PFSK-1 (cell line): ENCODE measurements at regions not wholly inside any gene's neighbourhood (a gene's known extent, or its start where the extent isn't known, plus 50 kb on each side); places are given as distances from the start of the nearest gene placed in this dataset.

Experiments
- FOXP2 ChIP-seq: optimal IDR thresholded peaks from 2 replicates; pipeline ENCODE3; 2011; ENCODE audit warnings: borderline replicate concordance, control low read depth, inconsistent platforms; ENCODE audit not compliant: insufficient read depth; ENCODE audit errors: extremely low read length, extremely low read depth
- POLR2AphosphoS5 ChIP-seq: IDR thresholded peaks from 2 replicates; pipeline ENCODE4 v1.6.1; 2012; ENCODE audit warnings: low read depth, mild to moderate bottlenecking, control low read depth, low read length, moderate library complexity
- REST ChIP-seq, 2 experiments: IDR thresholded peaks; 2 replicates each; pipeline versions ENCODE4 v1.6.1 to v1.8.0; 2011 to 2012; ENCODE audit warnings: low read depth in 2 of 2, low read length in 2 of 2, control low read depth in 1 of 2, inconsistent platforms in 1 of 2, mild to moderate bottlenecking in 1 of 2, moderate library complexity in 1 of 2; ENCODE audit not compliant: insufficient read depth in 1 of 2
- SIN3A ChIP-seq: IDR thresholded peaks from 2 replicates; pipeline ENCODE4 v1.6.1; 2012; ENCODE audit warnings: mild to moderate bottlenecking, low read length, moderate library complexity, borderline replicate concordance; ENCODE audit not compliant: insufficient read depth
- TAF1 ChIP-seq: IDR thresholded peaks from 2 replicates; pipeline ENCODE4 v1.6.1; 2012; ENCODE audit warnings: low read length, control low read depth, borderline replicate concordance; ENCODE audit not compliant: insufficient read depth

DNA sequence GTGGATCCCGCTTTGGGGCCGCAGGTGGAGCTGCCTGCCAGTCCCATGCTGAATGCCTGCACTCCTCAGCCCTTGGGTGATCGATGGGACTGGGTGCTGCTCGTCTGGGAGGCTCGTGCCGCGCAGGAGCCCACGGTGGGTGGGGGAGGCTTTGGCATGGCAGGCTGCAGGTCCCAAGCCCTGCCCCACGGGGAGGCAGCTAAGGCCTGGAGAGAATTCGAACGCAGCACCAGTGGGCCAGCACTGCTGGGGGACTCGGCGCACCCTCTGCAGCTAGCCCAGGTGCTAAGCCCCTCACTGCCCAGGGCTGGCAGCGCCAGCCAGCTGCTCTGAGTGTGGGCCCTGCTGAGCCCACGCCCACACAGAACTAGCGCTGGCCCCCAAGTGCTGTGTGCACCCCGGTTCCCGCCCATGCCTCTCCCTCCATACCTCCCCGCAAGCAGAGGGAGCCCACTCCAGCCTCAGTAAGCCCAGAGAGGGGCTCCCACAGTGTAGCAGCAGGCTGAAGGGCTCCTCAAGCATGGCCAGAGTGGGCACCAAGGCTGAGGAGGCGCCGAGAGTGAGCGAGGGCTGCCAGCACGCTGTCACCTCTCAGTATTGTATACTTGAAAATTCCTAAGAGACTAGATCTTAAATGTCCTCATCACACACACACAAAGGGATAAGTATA is 1654.2 kb upstream of the SLC39A10 start:
- TF ChIP-seq SIN3A, result no peak
- no peak for TF ChIP-seq FOXP2
- no peak for TF ChIP-seq TAF1
- TF ChIP-seq REST (IDR thresholded peaks at IDR 0.05; ENCODE audit: insufficient read depth in 1 of 2, low read depth in 2 of 2, low read length in 2 of 2), result no peak
- TF ChIP-seq POLR2AphosphoS5, result no peak

DNA sequence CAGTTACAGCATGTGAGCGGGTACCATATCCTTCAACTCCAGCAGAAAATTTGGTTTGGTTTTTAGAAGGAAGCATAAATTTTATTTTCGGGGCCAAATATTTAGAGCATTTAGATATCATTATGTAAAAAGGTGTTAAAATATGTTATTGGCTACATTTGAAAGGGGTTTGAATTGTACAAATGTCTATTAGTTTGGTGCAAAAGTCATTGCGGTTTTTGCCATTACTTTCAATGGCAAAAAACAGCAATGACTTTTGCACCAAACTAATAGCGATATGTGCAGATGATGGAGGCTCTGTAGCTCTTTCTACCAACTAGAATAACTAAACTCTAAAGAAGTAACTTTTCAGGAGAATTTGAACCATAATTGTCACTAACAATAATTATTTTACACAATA is 1666.2 kb upstream of the SLC39A10 start:
- TF ChIP-seq REST (IDR thresholded peaks at IDR 0.05; ENCODE audit: insufficient read depth in 1 of 2, low read depth in 2 of 2, low read length in 2 of 2) (no peak), POLR2AphosphoS5 (no peak)

DNA sequence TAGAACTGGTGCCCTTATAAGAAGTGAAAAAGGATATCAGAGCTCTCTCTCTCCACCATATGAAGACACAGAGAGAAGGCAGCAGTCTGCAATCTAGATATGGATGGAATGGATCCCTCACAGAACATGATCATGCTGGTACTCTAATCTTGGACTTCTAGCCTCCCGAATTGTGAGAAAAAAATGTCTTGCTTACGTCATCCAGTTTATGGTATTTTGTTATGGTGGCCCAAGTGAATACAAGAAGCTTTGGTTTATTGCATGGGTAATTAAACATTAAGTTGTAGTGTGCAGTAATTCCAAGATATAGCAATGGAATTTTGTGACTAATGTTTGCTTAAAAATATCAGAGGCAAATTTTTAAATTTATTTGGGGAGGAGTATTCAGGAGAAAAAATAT is 1667.4 kb upstream of the SLC39A10 start:
- TF ChIP-seq REST (IDR thresholded peaks at IDR 0.05; ENCODE audit: insufficient read depth in 1 of 2, low read depth in 2 of 2, low read length in 2 of 2) (no peak), SIN3A (no peak), POLR2AphosphoS5 (no peak), FOXP2 (no peak), TAF1 (no peak)

GRCh38 chr2:193988784-193989183 is 1668.2 kb upstream of the SLC39A10 start:
- TF ChIP-seq SIN3A (no peak), TAF1 (no peak), FOXP2 (no peak), REST (IDR thresholded peaks at IDR 0.05; ENCODE audit: insufficient read depth in 1 of 2, low read depth in 2 of 2, low read length in 2 of 2) (no peak), POLR2AphosphoS5 (no peak)

- TF ChIP-seq TAF1 (no peak), POLR2AphosphoS5 (no peak), SIN3A (no peak), REST (IDR thresholded peaks at IDR 0.05; ENCODE audit: insufficient read depth in 1 of 2, low read depth in 2 of 2, low read length in 2 of 2) (no peak), FOXP2 (no peak)
Observed at GRCh38 chr2:193985272-193985671, 1671.8 kb upstream of the SLC39A10 start.
